ENCODE measurements at regions not wholly inside any gene's neighbourhood (a gene's known extent, or its start where the extent isn't known, plus 50 kb on each side); places are given as distances from the start of the nearest gene placed in this dataset.

DNA sequence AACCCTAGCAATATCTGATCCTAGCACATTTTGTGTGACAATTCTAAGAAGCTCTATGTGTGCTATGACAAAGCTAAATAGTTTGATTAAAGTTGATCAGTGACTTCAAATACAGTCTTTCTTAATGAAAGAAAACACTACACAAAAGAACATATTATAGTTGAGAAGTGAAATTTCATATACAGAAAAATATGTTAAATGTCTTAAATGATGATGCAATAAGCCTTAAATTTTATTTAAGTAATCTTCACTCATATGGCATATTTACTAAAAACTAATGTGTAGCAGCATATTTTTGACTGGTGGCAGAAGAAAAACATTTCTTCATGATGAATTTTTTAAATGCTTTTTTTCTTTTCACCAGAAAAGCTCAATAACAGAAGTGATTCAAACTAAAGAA, 485.5 kb downstream of the TUSC7 start:
- Mint-ChIP-seq H3K36me3 (ENCODE audit: low read depth) (no peaks in the 10 kb centered on the region), H3K27me3 (ENCODE audit: low read depth) (no peaks in the 10 kb centered on the region), H3K9me3 (ENCODE audit: insufficient read depth) (peaks cover 5% of the 10 kb centered on the region), H3K4me3 (no peak overlapping the region), H3K4me1 (ENCODE audit: low read depth) (no peaks in the 10 kb centered on the region), H3K27ac (no peak overlapping the region)
- DNase-seq (no peak), ATAC-seq (no peak)
- CTCF ChIA-PET = no interaction called here
- POLR2A ChIA-PET = no interaction called here

DNA sequence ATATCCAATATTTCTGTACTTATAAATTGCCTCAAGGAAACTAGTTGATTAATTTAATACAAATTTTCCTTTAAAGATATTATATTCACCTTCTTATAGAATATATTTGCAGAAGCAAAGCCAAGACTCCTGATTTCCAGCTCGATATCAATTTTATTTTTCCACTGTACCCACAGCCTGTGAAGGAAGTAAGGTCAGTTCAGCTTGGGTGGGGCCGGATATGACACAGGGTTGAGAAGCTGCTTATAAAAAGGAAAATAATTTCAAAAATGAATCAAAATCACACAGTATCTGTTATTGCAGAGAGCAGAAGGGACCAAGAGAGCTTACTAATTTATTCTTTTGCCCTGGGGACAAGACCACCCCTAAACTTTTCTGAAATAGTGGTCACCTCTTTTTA, 491.4 kb downstream of the TUSC7 start:
- no peak overlapping the region for H3K4me3 Mint-ChIP-seq
- peaks cover 5% of the 10 kb centered on the region for H3K9me3 Mint-ChIP-seq (ENCODE audit: insufficient read depth)
- no peaks in the 10 kb centered on the region for H3K36me3 Mint-ChIP-seq (ENCODE audit: low read depth)
- ATAC-seq (no peak), DNase-seq (no peak)
- no peaks in the 10 kb centered on the region for H3K27me3 Mint-ChIP-seq (ENCODE audit: low read depth)
- ChIA-PET POLR2A (no interaction called here), CTCF (no interaction called here)
- H3K27ac Mint-ChIP-seq = no peak overlapping the region
- no peaks in the 10 kb centered on the region for H3K4me1 Mint-ChIP-seq (ENCODE audit: low read depth)

DNA sequence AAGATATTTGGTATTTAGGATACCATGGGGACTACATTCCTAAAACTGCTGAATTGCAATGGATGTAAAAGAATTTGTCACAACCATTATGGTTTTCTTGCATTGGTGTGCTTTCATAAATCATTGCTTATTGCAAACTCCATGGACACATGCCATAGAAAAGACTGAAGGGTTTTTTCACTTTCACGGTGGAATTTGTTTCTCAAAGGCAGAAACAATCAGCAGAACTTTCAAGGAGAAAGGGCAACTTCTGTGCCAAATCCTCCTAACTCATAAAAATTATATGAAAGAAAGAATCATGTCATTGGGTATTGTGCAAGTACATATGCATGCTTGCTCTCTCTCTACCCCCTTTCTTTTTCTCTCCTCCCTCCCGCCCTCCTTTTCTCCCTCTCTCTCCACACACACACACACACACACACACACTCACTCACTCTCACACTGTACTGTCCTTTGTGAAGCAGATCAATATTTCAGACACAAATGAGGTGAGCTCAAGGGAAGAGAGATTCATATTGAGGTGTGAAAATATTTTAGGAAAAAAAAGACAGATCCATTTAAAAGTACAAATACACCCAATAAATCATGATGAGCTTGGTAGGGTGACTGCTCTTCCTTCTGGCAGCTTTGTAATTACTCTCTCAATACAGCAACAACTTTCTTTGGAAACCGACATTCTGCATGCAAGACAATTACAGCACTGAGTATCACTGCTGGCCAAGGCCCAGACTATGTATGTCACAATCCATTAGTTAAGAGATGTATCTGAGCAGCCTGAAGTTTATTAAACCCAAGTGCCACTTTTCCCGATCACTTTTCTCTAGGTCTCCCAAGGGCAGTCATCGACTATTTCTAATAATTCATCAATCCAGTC, 492.6 kb downstream of the TUSC7 start:
- H3K27ac Mint-ChIP-seq = no peak overlapping the region
- peaks cover 5% of the 10 kb centered on the region for H3K9me3 Mint-ChIP-seq (ENCODE audit: insufficient read depth)
- ChIA-PET CTCF (no interaction called here), POLR2A (no interaction called here)
- no peaks in the 10 kb centered on the region for H3K27me3 Mint-ChIP-seq (ENCODE audit: low read depth)
- H3K36me3 Mint-ChIP-seq (ENCODE audit: low read depth) = no peaks in the 10 kb centered on the region
- DNase-seq (no peak), ATAC-seq (no peak)
- no peaks in the 10 kb centered on the region for H3K4me1 Mint-ChIP-seq (ENCODE audit: low read depth)
- no peak overlapping the region for H3K4me3 Mint-ChIP-seq

DNA sequence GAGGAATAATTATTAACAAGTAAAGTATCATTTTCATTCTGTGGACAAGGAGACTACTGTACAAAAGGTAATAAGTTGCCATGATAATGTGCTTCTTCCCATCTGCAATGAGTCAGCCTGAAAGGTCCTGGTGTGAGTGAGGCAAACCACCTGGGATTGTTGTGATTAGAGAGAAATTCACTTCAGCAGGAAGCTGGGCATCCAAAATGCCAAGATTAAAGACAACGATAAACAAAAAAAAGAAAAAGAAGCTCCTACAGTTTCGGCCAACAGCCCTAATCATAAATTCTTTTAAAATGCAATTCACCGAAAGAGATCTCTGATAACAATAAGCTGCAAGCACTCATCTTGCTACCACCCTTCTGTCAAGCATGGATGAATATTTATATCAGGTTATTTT, 507.8 kb downstream of the TUSC7 start:
- H3K27me3 Mint-ChIP-seq (ENCODE audit: low read depth) = no peaks in the 10 kb centered on the region
- no peak for ATAC-seq
- POLR2A ChIA-PET = no interaction called here
- no peaks in the 10 kb centered on the region for H3K9me3 Mint-ChIP-seq (ENCODE audit: insufficient read depth)
- CTCF ChIA-PET = no interaction called here
- no peak overlapping the region for H3K4me3 Mint-ChIP-seq
- no peaks in the 10 kb centered on the region for H3K4me1 Mint-ChIP-seq (ENCODE audit: low read depth)
- DNase-seq = no peak
- no peaks in the 10 kb centered on the region for H3K36me3 Mint-ChIP-seq (ENCODE audit: low read depth)
- H3K27ac Mint-ChIP-seq = no peak overlapping the region

DNA sequence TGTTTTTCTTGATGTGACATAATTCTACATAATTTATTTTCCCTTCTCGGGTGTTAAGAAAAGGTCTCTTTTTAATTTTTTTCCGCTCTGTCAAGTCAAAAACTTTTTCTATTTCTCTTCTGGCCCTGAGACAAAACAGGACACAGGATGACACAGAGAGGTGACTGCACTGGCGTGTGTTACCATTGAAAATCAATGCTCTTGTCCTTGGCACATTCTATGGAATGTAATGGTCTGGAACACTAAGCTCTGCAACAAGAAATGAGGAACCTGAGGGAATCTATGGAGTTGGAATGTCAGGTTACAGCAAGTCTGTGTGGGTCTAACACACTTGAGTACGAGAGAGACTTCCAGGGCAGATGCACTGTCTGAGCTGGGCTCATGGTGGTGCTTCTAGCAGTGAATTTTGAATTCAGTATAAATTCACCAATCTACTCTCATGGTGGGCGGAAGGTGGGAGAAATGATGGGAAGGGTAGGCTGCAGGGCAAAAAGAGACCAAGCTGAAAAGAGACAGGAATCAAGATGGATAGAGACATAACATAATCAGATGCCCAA, 508.3 kb downstream of the TUSC7 start:
- no peaks in the 10 kb centered on the region for H3K4me1 Mint-ChIP-seq (ENCODE audit: low read depth)
- ChIA-PET POLR2A (no interaction called here), CTCF (no interaction called here)
- no peak overlapping the region for H3K4me3 Mint-ChIP-seq
- no peaks in the 10 kb centered on the region for H3K27me3 Mint-ChIP-seq (ENCODE audit: low read depth)
- H3K36me3 Mint-ChIP-seq (ENCODE audit: low read depth) = no peaks in the 10 kb centered on the region
- H3K9me3 Mint-ChIP-seq (ENCODE audit: insufficient read depth) = no peaks in the 10 kb centered on the region
- no peak for ATAC-seq
- DNase-seq = no peak
- H3K27ac Mint-ChIP-seq = no peak overlapping the region

DNA sequence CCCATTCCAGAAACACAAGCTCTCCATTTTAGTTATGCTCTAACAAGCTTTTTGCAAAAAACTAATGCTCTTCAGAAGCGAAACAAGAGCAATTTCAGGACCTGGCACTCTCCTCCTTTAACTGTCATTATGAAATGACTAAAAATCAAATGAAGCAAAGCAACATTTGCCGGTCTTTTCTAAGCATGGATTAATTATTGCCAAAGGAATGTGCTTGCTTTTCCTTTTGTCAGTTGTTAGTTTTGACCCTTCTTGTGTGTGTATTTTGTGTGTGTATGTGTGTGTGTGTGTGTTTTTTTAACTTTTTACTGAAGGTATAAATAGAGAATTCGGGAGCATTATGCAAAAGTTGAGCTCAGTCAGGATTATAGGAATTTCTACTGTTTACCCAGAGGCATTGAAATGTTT, 509.1 kb downstream of the TUSC7 start:
- Mint-ChIP-seq H3K4me3 (no peak overlapping the region), H3K36me3 (ENCODE audit: low read depth) (no peaks in the 10 kb centered on the region), H3K9me3 (ENCODE audit: insufficient read depth) (no peaks in the 10 kb centered on the region), H3K4me1 (ENCODE audit: low read depth) (no peaks in the 10 kb centered on the region), H3K27ac (no peak overlapping the region), H3K27me3 (ENCODE audit: low read depth) (no peaks in the 10 kb centered on the region)
- ChIA-PET POLR2A (no interaction called here), CTCF (no interaction called here)
- ATAC-seq (no peak), DNase-seq (no peak)

DNA sequence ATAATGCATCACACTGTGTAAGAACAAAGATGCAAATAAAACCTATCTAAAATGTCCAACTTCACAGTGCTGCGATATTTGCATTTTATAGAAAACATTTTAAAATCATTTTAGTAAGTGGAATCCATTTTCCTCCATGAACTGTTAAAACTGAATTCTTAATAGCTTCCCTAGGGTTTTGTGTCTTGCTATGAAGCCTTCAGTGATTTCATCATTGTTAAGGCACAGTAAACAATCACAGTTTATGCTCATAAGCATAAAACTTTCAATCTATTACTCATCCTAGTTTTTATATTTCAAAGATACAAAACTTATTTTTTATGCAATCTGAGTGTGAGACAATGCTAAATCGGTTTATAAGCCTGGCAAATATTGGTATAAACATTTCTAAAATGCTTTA, 509.7 kb downstream of the TUSC7 start:
- DNase-seq = no peak
- ATAC-seq = no peak
- H3K9me3 Mint-ChIP-seq (ENCODE audit: insufficient read depth) = no peaks in the 10 kb centered on the region
- H3K27me3 Mint-ChIP-seq (ENCODE audit: low read depth) = no peaks in the 10 kb centered on the region
- ChIA-PET POLR2A (no interaction called here), CTCF (no interaction called here)
- no peaks in the 10 kb centered on the region for H3K4me1 Mint-ChIP-seq (ENCODE audit: low read depth)
- H3K36me3 Mint-ChIP-seq (ENCODE audit: low read depth) = no peaks in the 10 kb centered on the region
- H3K27ac Mint-ChIP-seq = no peak overlapping the region
- no peak overlapping the region for H3K4me3 Mint-ChIP-seq

DNA sequence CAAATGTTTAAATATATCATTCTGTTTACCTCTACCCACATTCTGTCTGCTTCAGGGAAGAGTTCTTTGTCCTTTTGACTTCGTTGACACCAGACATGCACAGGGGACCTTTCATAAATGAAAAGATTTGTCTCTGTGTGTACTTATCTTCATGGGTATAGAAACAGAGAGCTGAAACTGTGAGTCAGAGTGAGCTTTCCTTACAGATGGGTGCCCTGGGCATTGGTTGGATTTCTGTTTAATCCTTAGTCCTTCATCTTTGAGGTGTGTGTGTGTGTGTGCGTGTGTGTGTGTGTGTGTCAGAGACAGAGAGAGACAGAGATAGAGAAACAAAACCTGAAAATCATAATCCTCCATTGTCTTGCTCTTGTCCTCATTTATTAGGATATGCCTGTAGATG, 517.4 kb downstream of the TUSC7 start:
- Mint-ChIP-seq H3K36me3 (ENCODE audit: low read depth) (no peaks in the 10 kb centered on the region), H3K4me1 (ENCODE audit: low read depth) (no peaks in the 10 kb centered on the region), H3K4me3 (no peak overlapping the region), H3K27me3 (ENCODE audit: low read depth) (no peaks in the 10 kb centered on the region), H3K27ac (no peak overlapping the region), H3K9me3 (ENCODE audit: insufficient read depth) (peaks cover 4% of the 10 kb centered on the region)
- CTCF ChIA-PET = no interaction called here
- POLR2A ChIA-PET = no interaction called here
- ATAC-seq (no peak), DNase-seq (no peak)

DNA sequence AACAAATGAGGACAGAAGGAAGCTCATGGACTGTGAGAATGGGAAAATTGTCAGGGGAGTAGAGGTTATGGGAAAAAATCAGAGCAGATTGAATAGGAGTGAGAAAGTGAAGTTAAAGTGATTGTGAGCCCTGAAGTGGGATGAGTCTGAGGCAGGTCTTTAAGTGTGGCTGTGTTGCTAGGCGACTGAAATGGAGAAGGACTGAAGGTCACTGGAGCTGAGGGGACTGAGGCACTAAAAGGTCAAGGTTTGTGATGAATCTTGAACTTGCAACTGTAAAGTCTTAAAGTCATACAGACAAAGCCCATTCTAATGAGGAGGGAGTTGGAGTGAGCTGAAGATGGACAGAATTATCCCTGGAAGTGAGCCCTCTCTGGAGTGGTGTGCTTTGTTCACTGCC, 518.9 kb downstream of the TUSC7 start:
- H3K4me3 Mint-ChIP-seq = no peak overlapping the region
- H3K36me3 Mint-ChIP-seq (ENCODE audit: low read depth) = no peaks in the 10 kb centered on the region
- no peak for DNase-seq
- H3K4me1 Mint-ChIP-seq (ENCODE audit: low read depth) = no peaks in the 10 kb centered on the region
- ChIA-PET CTCF (no interaction called here), POLR2A (no interaction called here)
- no peak for ATAC-seq
- peaks cover 4% of the 10 kb centered on the region for H3K9me3 Mint-ChIP-seq (ENCODE audit: insufficient read depth)
- H3K27ac Mint-ChIP-seq = no peak overlapping the region
- no peaks in the 10 kb centered on the region for H3K27me3 Mint-ChIP-seq (ENCODE audit: low read depth)

DNA sequence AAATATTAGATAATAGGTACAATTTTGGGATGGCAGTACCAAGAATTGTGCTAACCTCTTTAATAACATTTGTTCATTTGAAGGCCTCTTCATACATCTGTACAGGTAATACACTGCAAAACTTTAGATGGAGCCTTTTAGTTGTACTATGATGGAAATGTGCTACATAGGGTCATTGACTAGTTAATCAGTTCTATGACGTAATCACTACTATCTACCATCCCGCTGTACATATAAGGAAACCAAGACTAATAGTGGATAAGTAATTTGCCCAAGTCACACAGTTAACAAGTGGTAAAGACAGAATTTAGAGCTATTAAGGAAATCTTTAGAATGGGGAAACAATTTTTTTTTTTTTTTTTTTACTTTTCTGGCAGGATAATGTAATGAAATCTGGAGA, 521.3 kb downstream of the TUSC7 start:
- Mint-ChIP-seq H3K36me3 (ENCODE audit: low read depth) (no peaks in the 10 kb centered on the region), H3K27me3 (ENCODE audit: low read depth) (no peaks in the 10 kb centered on the region), H3K27ac (no peak overlapping the region), H3K4me1 (ENCODE audit: low read depth) (no peaks in the 10 kb centered on the region), H3K4me3 (no peak overlapping the region), H3K9me3 (ENCODE audit: insufficient read depth) (peaks cover 4% of the 10 kb centered on the region)
- CTCF ChIA-PET = no interaction called here
- POLR2A ChIA-PET = no interaction called here
- no peak for ATAC-seq
- DNase-seq = no peak

DNA sequence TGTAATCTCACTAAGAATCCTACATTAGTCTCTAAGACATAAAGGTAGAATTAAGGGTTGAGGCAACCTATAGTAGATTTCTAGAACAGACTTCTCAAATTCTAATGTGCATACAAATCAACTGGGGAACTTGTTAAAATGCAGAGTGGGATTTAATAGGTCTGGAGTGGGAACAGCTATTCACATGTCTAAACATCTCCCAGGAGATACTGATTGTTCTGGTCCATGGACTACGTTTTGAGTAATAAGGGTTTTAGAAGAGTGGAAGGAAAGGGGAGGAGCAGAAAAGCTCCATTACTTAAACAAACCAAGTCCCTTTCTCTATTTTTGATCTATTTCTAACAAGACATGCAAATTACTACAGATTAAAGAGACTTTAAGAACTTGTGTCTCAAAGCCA, 524.8 kb downstream of the TUSC7 start:
- no peak overlapping the region for H3K27ac Mint-ChIP-seq
- H3K4me3 Mint-ChIP-seq = no peak overlapping the region
- H3K36me3 Mint-ChIP-seq (ENCODE audit: low read depth) = no peaks in the 10 kb centered on the region
- DNase-seq = no peak
- H3K4me1 Mint-ChIP-seq (ENCODE audit: low read depth) = no peaks in the 10 kb centered on the region
- H3K9me3 Mint-ChIP-seq (ENCODE audit: insufficient read depth) = peaks cover 4% of the 10 kb centered on the region
- ATAC-seq = no peak
- CTCF ChIA-PET = interaction anchor here (0.8 kb wide), 1 partner anchor 20 kb away, joined by 3 read pairs; no protein-coding TSS in a partner anchor
- POLR2A ChIA-PET = no interaction called here
- H3K27me3 Mint-ChIP-seq (ENCODE audit: low read depth) = no peaks in the 10 kb centered on the region

DNA sequence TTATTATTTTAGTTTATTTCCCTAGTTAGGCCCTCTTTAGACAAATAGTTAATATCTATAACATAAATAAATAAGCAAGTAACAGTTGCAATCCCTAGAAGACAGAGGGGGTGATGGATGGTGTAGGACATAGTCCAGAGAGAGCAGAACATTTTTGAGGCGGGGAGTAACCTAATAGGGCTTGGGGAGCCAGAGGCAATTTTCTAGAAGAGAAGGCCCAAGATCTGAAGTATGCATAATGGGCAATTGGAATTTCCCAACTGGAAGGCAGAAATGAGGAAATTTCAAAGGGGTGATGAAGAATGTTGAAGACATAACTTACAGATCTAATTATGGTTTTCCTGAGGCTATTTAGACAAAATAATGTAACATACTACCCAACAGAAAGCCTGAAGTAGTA, 525.7 kb downstream of the TUSC7 start:
- Mint-ChIP-seq H3K36me3 (ENCODE audit: low read depth) (no peaks in the 10 kb centered on the region), H3K4me3 (no peak overlapping the region), H3K27me3 (ENCODE audit: low read depth) (no peaks in the 10 kb centered on the region), H3K27ac (no peak overlapping the region), H3K4me1 (ENCODE audit: low read depth) (no peaks in the 10 kb centered on the region), H3K9me3 (ENCODE audit: insufficient read depth) (no peaks in the 10 kb centered on the region)
- ChIA-PET CTCF (interaction anchor here (0.8 kb wide), 1 partner anchor 19 kb away, joined by 3 read pairs; no protein-coding TSS in a partner anchor), POLR2A (no interaction called here)
- ATAC-seq (no peak), DNase-seq (no peak)

DNA sequence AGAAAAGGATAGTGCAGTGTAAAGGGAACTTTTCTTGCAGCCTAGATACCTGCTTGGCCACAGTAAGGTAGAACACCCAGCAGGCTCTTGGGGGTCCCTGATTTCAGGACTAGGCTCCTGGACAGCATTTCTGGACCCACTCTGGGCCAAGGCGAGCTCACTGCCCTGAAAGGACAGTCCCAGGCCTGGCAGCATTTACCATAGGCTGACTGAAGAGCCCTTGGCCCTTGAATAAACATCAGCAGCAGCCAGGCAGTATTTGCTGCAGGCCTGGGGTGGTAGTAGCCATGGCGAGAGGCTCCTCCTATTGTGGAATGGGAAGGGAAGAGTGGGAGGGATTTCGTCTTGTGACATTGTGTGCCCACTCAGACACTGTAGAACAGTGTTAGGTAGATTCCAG, 529.2 kb downstream of the TUSC7 start:
- ATAC-seq = no peak
- no peaks in the 10 kb centered on the region for H3K27me3 Mint-ChIP-seq (ENCODE audit: low read depth)
- ChIA-PET POLR2A (no interaction called here), CTCF (no interaction called here)
- H3K36me3 Mint-ChIP-seq (ENCODE audit: low read depth) = no peaks in the 10 kb centered on the region
- no peaks in the 10 kb centered on the region for H3K9me3 Mint-ChIP-seq (ENCODE audit: insufficient read depth)
- DNase-seq = no peak
- H3K27ac Mint-ChIP-seq = no peak overlapping the region
- H3K4me1 Mint-ChIP-seq (ENCODE audit: low read depth) = no peaks in the 10 kb centered on the region
- H3K4me3 Mint-ChIP-seq = no peak overlapping the region

Data from activated CD8-positive, alpha-beta T cell treated with anti-CD3 and anti-CD28 coated beads, Interleukin-2, amount 10 ng/mL, durations not matched to agents 7 days and 5 days (primary cell).